Adrenal gland (tissue), 9 donors: ENCODE measurements at regions not wholly inside any gene's neighbourhood (a gene's known extent, or its start where the extent isn't known, plus 50 kb on each side); places are given as distances from the start of the nearest gene placed in this dataset.

Experiments
- DNase-seq, 7 donors: peaks; one replicate each; pipeline ENCODE4 v3.0.0-alpha.2; 2019 to 2020
- H3K27ac ChIP-seq, 5 donors: fragments of 200-600 bp; sonication (generic) in 4 of 5; 1 replicate in 3 of 5; 2 replicates in 2 of 5; pipeline versions ENCODE4 v1.5.1 to v1.8.0; 2016 to 2020; ENCODE audit warnings: mild to moderate bottlenecking in 1 of 5
- H3K27me3 ChIP-seq: fragments of 200-600 bp; 2 replicates; pipeline ENCODE4 v1.8.0; 2021
- H3K36me3 ChIP-seq, 2 donors: fragments of 200-600 bp; replicated peaks in 1 of 2; 1 replicate in 1 of 2; 2 replicates in 1 of 2; pipeline versions ENCODE4 v1.5.1 to v1.8.0; 2018 to 2022
- H3K4me1 ChIP-seq, 2 donors: fragments of 200-600 bp; replicated peaks in 1 of 2; 1 replicate in 1 of 2; 2 replicates in 1 of 2; pipeline versions ENCODE4 v1.5.1 to v1.8.0; 2018 to 2021
- H3K4me3 ChIP-seq, 4 donors: fragments of 200-600 bp; sonication (generic) in 3 of 4; one replicate each; pipeline ENCODE4 v1.5.1; 2016 to 2018
- H3K9me3 ChIP-seq, 3 donors: fragments of 200-600 bp; sonication (generic) in 1 of 3; replicated peaks in 1 of 3; 1 replicate in 2 of 3; 2 replicates in 1 of 3; pipeline versions ENCODE4 v1.5.1 to v1.8.0; 2016 to 2021
- CTCF ChIP-seq, 6 experiments: fragments of 450-650 bp in 4 of 6; fragments of 200-600 bp in 2 of 6; sonication (generic) in 1 of 6; IDR thresholded peaks; 1 replicate in 5 of 6; 2 replicates in 1 of 6; pipeline versions ENCODE4 v1.5.1 to v1.8.0; 2016 to 2021; ENCODE audit warnings: antibody characterized with exemption in 6 of 6, mild to moderate bottlenecking in 2 of 6, moderate library complexity in 1 of 6
- POLR2A ChIP-seq, 2 donors: fragments of 450-650 bp; IDR thresholded peaks; one replicate each; pipeline ENCODE4 v1.6.1; 2017; ENCODE audit warnings: antibody characterized with exemption in 2 of 2, mild to moderate bottlenecking in 2 of 2, moderate library complexity in 1 of 2
- WGBS, 4 donors: extraction: QIAGEN DNeasy Blood & Tissue Kit in 2 of 4; methylation state at CpG; one replicate each; pipeline versions ENCODE4 v1.1.5 to v1.1.7; 2013 to 2017; 5-methylcytosine and 5-hydroxymethylcytosine counted together
- intact Hi-C, 2 donors: fragments of 100-400 bp; cut with DNase I; formaldehyde crosslinking; loops; one replicate each; pipeline versions ENCODE4 v1.14.1 to v1.15.0; 2022 to 2023
- donor health status: healthy with polysubstance abuse.
- donor health status: Bipolar disorder and iron deficiency.
- donor health status: DM: yes; HTN: yes; CAD: no.
- donor health status: DM: no; HTN: no; CAD: no.
- donor health status: DM: no; HTN: no; CAD: no.

GRCh38 chr7:112619343-112619742 lies 138.6 kb downstream of the LSMEM1 start:
- intact Hi-C loops, result no loop called here
- Histone ChIP-seq H3K27ac (no peak overlapping the region), H3K27me3 (peaks cover 6% of the 10 kb centered on the region), H3K9me3 (no peaks in the 10 kb centered on the region), H3K4me1 (no peaks in the 10 kb centered on the region), H3K4me3 (no peak overlapping the region), H3K36me3 (no peaks in the 10 kb centered on the region)
- no peak for TF ChIP-seq CTCF (IDR thresholded peaks at IDR 0.05)
- TF ChIP-seq POLR2A (IDR thresholded peaks at IDR 0.05), result no peak
- DNase-seq, result no peak

GRCh38 chr7:112622159-112622715 lies 141.4 kb downstream of the LSMEM1 start:
- no peak overlapping the region for H3K4me3 ChIP-seq
- no peak overlapping the region for H3K27ac ChIP-seq
- no peak for TF ChIP-seq CTCF (IDR thresholded peaks at IDR 0.05)
- no peak for TF ChIP-seq POLR2A (IDR thresholded peaks at IDR 0.05)
- 80 to 91% (median 86%) methylated on average over 16 to 23 of the region's 23 CpGs for WGBS, 4 donors
- no peaks in the 10 kb centered on the region for H3K36me3 ChIP-seq
- no peaks in the 10 kb centered on the region for H3K27me3 ChIP-seq
- H3K9me3 ChIP-seq, result no peaks in the 10 kb centered on the region
- DNase-seq, result no peak
- H3K4me1 ChIP-seq, result no peaks in the 10 kb centered on the region
- intact Hi-C loops, result no loop called here

- Histone ChIP-seq H3K4me3 (no peak overlapping the region), H3K27me3 (no peaks in the 10 kb centered on the region), H3K36me3 (no peaks in the 10 kb centered on the region), H3K27ac (no peak overlapping the region), H3K9me3 (no peaks in the 10 kb centered on the region), H3K4me1 (no peaks in the 10 kb centered on the region)
- TF ChIP-seq POLR2A (IDR thresholded peaks at IDR 0.05), result no peak
- no peak for TF ChIP-seq CTCF (IDR thresholded peaks at IDR 0.05)
- no peak for DNase-seq
- 62 to 71% (median 67%) methylated on average over 4 of the region's 4 CpGs for WGBS, 4 donors
- intact Hi-C loops, result no loop called here
Measured at GRCh38 chr7:112624416-112624815, 143.6 kb downstream of the LSMEM1 start.

- intact Hi-C loops, result no loop called here
- no peak overlapping the region for H3K4me3 ChIP-seq
- no peak for DNase-seq
- 77 to 84% (median 80%) methylated on average over 1 of the region's 1 CpG for WGBS, 4 donors
- TF ChIP-seq POLR2A (IDR thresholded peaks at IDR 0.05), result no peak
- TF ChIP-seq CTCF (IDR thresholded peaks at IDR 0.05), result no peak
- no peaks in the 10 kb centered on the region for H3K9me3 ChIP-seq
- no peaks in the 10 kb centered on the region for H3K4me1 ChIP-seq
- no peaks in the 10 kb centered on the region for H3K36me3 ChIP-seq
- no peak overlapping the region for H3K27ac ChIP-seq
- no peaks in the 10 kb centered on the region for H3K27me3 ChIP-seq
Measured at GRCh38 chr7:112630565-112630964, 149.8 kb downstream of the LSMEM1 start.
